Nucleus accumbens (tissue), 56 donors: ENCODE measurements at regions not wholly inside any gene's neighbourhood (a gene's known extent, or its start where the extent isn't known, plus 50 kb on each side); places are given as distances from the start of the nearest gene placed in this dataset.

Source experiments
- DNase-seq, 56 donors: peaks; one replicate each; lab custom pipeline; 2025; lab: John Stamatoyannopoulos, UW

- DNase-seq, result no peak
Observed at GRCh38 chr2:64845273-64845905, 143.8 kb upstream of the SLC1A4 start.

- DNase-seq, result no peak
Observed at GRCh38 chr2:64846177-64846576, 143.0 kb upstream of the SLC1A4 start.

- no peak for DNase-seq
Observed at GRCh38 chr2:64847930-64848329, 141.3 kb upstream of the SLC1A4 start.

GRCh38 chr2:64848363-64848762 is 140.8 kb upstream of the SLC1A4 start:
- DNase-seq, result no peak

- no peak for DNase-seq
Observed at GRCh38 chr2:64848945-64849344, 140.3 kb upstream of the SLC1A4 start.

GRCh38 chr2:64850642-64851041 is 138.6 kb upstream of the SLC1A4 start:
- DNase-seq, result no peak

GRCh38 chr2:64852771-64853241 is 136.4 kb upstream of the SLC1A4 start:
- DNase-seq, result peak in 3 of 56 donors; percentile 3 to 18 (median 7)

- DNase-seq, result no peak
Observed at GRCh38 chr2:64853306-64853705, 135.9 kb upstream of the SLC1A4 start.

- no peak for DNase-seq
Observed at GRCh38 chr2:64853894-64854293, 135.3 kb upstream of the SLC1A4 start.

- peak in 9 of 56 donors; percentile 5 to 44 (median 15) for DNase-seq
Observed at GRCh38 chr2:64854773-64855237, 134.4 kb upstream of the SLC1A4 start.

GRCh38 chr2:64857581-64858471 is 131.4 kb upstream of the SLC1A4 start:
- peak in 54 of 56 donors; percentile 11 to 85 (median 60) for DNase-seq

- peak in 8 of 56 donors; percentile 20 to 66 (median 38) for DNase-seq
Observed at GRCh38 chr2:64858541-64859311, 130.5 kb upstream of the SLC1A4 start.

GRCh38 chr2:64859312-64860212 is 129.6 kb upstream of the SLC1A4 start:
- DNase-seq, result peak in 52 of 56 donors; percentile 10 to 77 (median 48)

GRCh38 chr2:64860276-64860885 is 128.8 kb upstream of the SLC1A4 start:
- peak in 2 of 56 donors; percentile 5 to 11 for DNase-seq

- DNase-seq, result no peak
Observed at GRCh38 chr2:64860936-64861335, 128.3 kb upstream of the SLC1A4 start.

- no peak for DNase-seq
Observed at GRCh38 chr2:64861452-64862397, 127.5 kb upstream of the SLC1A4 start.

GRCh38 chr2:64862623-64863022 is 126.6 kb upstream of the SLC1A4 start:
- no peak for DNase-seq
